Liver (tissue), 8 donors: ENCODE measurements at regions not wholly inside any gene's neighbourhood (a gene's known extent, or its start where the extent isn't known, plus 50 kb on each side); places are given as distances from the start of the nearest gene placed in this dataset.

ENCODE experiments used
- DNase-seq: peaks from one replicate; pipeline ENCODE4 v3.0.0-alpha.2; 2017; ENCODE audit warnings: low spot score
- H3K27ac ChIP-seq, 2 donors: one replicate each; pipeline ENCODE4 v1.7.0; 2013; ENCODE audit warnings: inconsistent platforms in 2 of 2, low read length in 2 of 2, control low read depth in 1 of 2, low read depth in 1 of 2, mild to moderate bottlenecking in 1 of 2
- H3K27me3 ChIP-seq, 4 donors: one replicate each; pipeline versions ENCODE4 v1.6.1 to v1.7.0; 2013; ENCODE audit warnings: low read length in 3 of 4, inconsistent platforms in 1 of 4, mild to moderate bottlenecking in 1 of 4, moderate library complexity in 1 of 4; ENCODE audit not compliant: control insufficient read depth in 4 of 4, insufficient read depth in 4 of 4
- H3K36me3 ChIP-seq, 4 donors: one replicate each; pipeline versions ENCODE4 v1.6.1 to v1.7.0; 2013; ENCODE audit warnings: low read length in 3 of 4, mild to moderate bottlenecking in 3 of 4, low read depth in 1 of 4, moderate library complexity in 1 of 4; ENCODE audit not compliant: control insufficient read depth in 4 of 4, insufficient read depth in 3 of 4
- H3K4me1 ChIP-seq, 4 donors: one replicate each; pipeline versions ENCODE4 v1.6.1 to v1.7.0; 2013; ENCODE audit warnings: low read length in 3 of 4, mild to moderate bottlenecking in 3 of 4, moderate library complexity in 1 of 4; ENCODE audit not compliant: control insufficient read depth in 4 of 4, insufficient read depth in 4 of 4
- H3K4me3 ChIP-seq, 3 donors: one replicate each; pipeline versions ENCODE4 v1.6.1 to v1.7.0; 2013; ENCODE audit warnings: low read length in 3 of 3, control low read depth in 1 of 3, low read depth in 1 of 3, mild to moderate bottlenecking in 1 of 3
- H3K9ac ChIP-seq, 2 donors: one replicate each; pipeline ENCODE4 v1.7.0; 2013; ENCODE audit warnings: low read length in 2 of 2, mild to moderate bottlenecking in 2 of 2, moderate library complexity in 2 of 2, control low read depth in 1 of 2, low read depth in 1 of 2
- H3K9me3 ChIP-seq, 4 donors: one replicate each; pipeline versions ENCODE4 v1.6.1 to v1.7.0; 2013; ENCODE audit warnings: low read length in 3 of 4; ENCODE audit not compliant: control insufficient read depth in 4 of 4
- ATF3 ChIP-seq: IDR thresholded peaks from 2 replicates; pipeline ENCODE4 v1.6.1; 2016; ENCODE audit warnings: antibody characterized with exemption
- CTCF ChIP-seq: fragments of 150-350 bp; IDR thresholded peaks from 2 replicates; pipeline ENCODE4 v1.5.1; 2017; ENCODE audit warnings: improper control_type of control experiment, low read depth, low read length; ENCODE audit not compliant: missing input control
- EGR1 ChIP-seq, 2 donors: IDR thresholded peaks; 2 replicates each; pipeline ENCODE4 v1.6.1; 2016 to 2018; ENCODE audit warnings: antibody characterized with exemption in 2 of 2, low read depth in 2 of 2
- FOXA1 ChIP-seq: IDR thresholded peaks from 2 replicates; pipeline ENCODE4 v1.6.1; 2016; ENCODE audit warnings: antibody characterized with exemption
- FOXA2 ChIP-seq: IDR thresholded peaks from 2 replicates; pipeline ENCODE4 v1.6.1; 2016; ENCODE audit warnings: antibody characterized with exemption
- GABPA ChIP-seq, 2 donors: IDR thresholded peaks in 1 of 2; conservative IDR thresholded peaks in 1 of 2; 2 replicates each; pipeline ENCODE4 v1.6.1; 2016; ENCODE audit warnings: antibody characterized with exemption in 2 of 2, mild to moderate bottlenecking in 1 of 2, moderate library complexity in 1 of 2
- HNF4A ChIP-seq, 2 donors: conservative IDR thresholded peaks; 2 replicates each; pipeline ENCODE4 v1.6.1; 2016; ENCODE audit warnings: antibody characterized with exemption in 2 of 2, mild to moderate bottlenecking in 2 of 2
- HNF4G ChIP-seq: IDR thresholded peaks from 2 replicates; pipeline ENCODE4 v1.6.1; 2016; ENCODE audit warnings: antibody characterized with exemption
- JUND ChIP-seq, 2 donors: IDR thresholded peaks; 2 replicates each; pipeline ENCODE4 v1.6.1; 2016; ENCODE audit warnings: antibody characterized with exemption in 2 of 2
- MAX ChIP-seq: IDR thresholded peaks from 2 replicates; pipeline ENCODE4 v1.6.1; 2016; ENCODE audit warnings: antibody characterized with exemption
- NR2F2 ChIP-seq: IDR thresholded peaks from 2 replicates; pipeline ENCODE4 v1.6.1; 2016; ENCODE audit warnings: antibody characterized with exemption
- RAD21 ChIP-seq, 2 donors: IDR thresholded peaks; 2 replicates each; pipeline ENCODE4 v1.6.1; 2016; ENCODE audit warnings: antibody characterized with exemption in 2 of 2, mild to moderate bottlenecking in 2 of 2
- REST ChIP-seq: IDR thresholded peaks from 2 replicates; pipeline ENCODE4 v1.6.1; 2016; ENCODE audit warnings: antibody characterized with exemption, mild to moderate bottlenecking
- RXRA ChIP-seq, 2 donors: IDR thresholded peaks; 2 replicates each; pipeline ENCODE4 v1.6.1; 2017 to 2018; ENCODE audit warnings: antibody characterized with exemption in 2 of 2, mild to moderate bottlenecking in 1 of 2
- SP1 ChIP-seq: IDR thresholded peaks from 2 replicates; pipeline ENCODE4 v1.6.1; 2018; ENCODE audit warnings: antibody characterized with exemption, mild to moderate bottlenecking
- TAF1 ChIP-seq: conservative IDR thresholded peaks from 2 replicates; pipeline ENCODE4 v1.6.1; 2016; ENCODE audit warnings: antibody characterized with exemption, mild to moderate bottlenecking
- YY1 ChIP-seq: IDR thresholded peaks from 2 replicates; pipeline ENCODE4 v1.6.1; 2016; ENCODE audit warnings: antibody characterized with exemption, mild to moderate bottlenecking
- ZBTB33 ChIP-seq: IDR thresholded peaks from 2 replicates; pipeline ENCODE4 v1.6.1; 2016; ENCODE audit warnings: antibody characterized with exemption
- WGBS: extraction: QIAGEN DNeasy Blood & Tissue Kit; methylation state at CpG from one replicate; pipeline ENCODE4 v1.1.7; 2013; 5-methylcytosine and 5-hydroxymethylcytosine counted together
- donor health status: healthy.
- donor health status: healthy.
- donor health status: healthy.
- donor health status: healthy.
- donor health status: healthy.

- no peak overlapping the region for H3K4me3 ChIP-seq
- H3K36me3 ChIP-seq: no peaks in the 10 kb centered on the region
- no peak for DNase-seq
- peaks cover 0 to 4% (median 0%) of the 10 kb centered on the region in 4 donors for H3K4me1 ChIP-seq
- TF ChIP-seq REST (no peak), NR2F2 (no peak)
- no peaks in the 10 kb centered on the region for H3K9me3 ChIP-seq
- H3K27ac ChIP-seq: no peak overlapping the region
- WGBS: 89% methylated on average over 9 of the region's 9 CpGs
- H3K9ac ChIP-seq: no peak overlapping the region
- H3K27me3 ChIP-seq: no peaks in the 10 kb centered on the region
Measured at GRCh38 chr6:150722614-150723344, 123.1 kb downstream of the PLEKHG1 start.

- Histone ChIP-seq H3K36me3 (no peaks in the 10 kb centered on the region), H3K4me1 (peaks cover 0 to 4% (median 0%) of the 10 kb centered on the region in 4 donors), H3K9me3 (no peaks in the 10 kb centered on the region), H3K27ac (no peak overlapping the region), H3K4me3 (no peak overlapping the region), H3K27me3 (no peaks in the 10 kb centered on the region), H3K9ac (no peak overlapping the region)
- no peak for DNase-seq
- TF ChIP-seq HNF4G (no peak), MAX (no peak), TAF1 (no peak), JUND (IDR thresholded peaks at IDR 0.05) (no peak), RXRA (IDR thresholded peaks at IDR 0.05) (no peak), GABPA (IDR thresholded peaks at IDR 0.05 in 1 of 2, conservative IDR thresholded peaks at IDR 0.05 in 1 of 2) (no peak), SP1 (no peak), NR2F2 (no peak), RAD21 (IDR thresholded peaks at IDR 0.05) (no peak), FOXA1 (no peak), EGR1 (IDR thresholded peaks at IDR 0.05; ENCODE audit: low read depth in 2 of 2) (no peak), REST (no peak), CTCF (no peak), FOXA2 (no peak), ATF3 (no peak), HNF4A (conservative IDR thresholded peaks at IDR 0.05) (no peak), YY1 (no peak), ZBTB33 (no peak)
Measured at GRCh38 chr6:150723345-150723658, 123.6 kb downstream of the PLEKHG1 start.
